OCI-M2 (cell line): ENCODE measurements at regions not wholly inside any gene's neighbourhood (a gene's known extent, or its start where the extent isn't known, plus 50 kb on each side); places are given as distances from the start of the nearest gene placed in this dataset.
"Not testable (repeated sequence)": the region's sequence is repeated elsewhere in the genome, so short reads cannot be mapped to it uniquely, and the experiment has no call there.

ENCODE experiments used
- DNase-seq: peaks from one replicate; lab custom pipeline; 2025; ENCODE audit not compliant: unreplicated experiment; lab: John Stamatoyannopoulos, UW

- no peak for DNase-seq
Observed at GRCh38 chr6:102832021-102832420, 1438.5 kb downstream of the GRIK2 start.

- no peak for DNase-seq
Observed at GRCh38 chr6:102820098-102820497, 1426.6 kb downstream of the GRIK2 start.

DNA sequence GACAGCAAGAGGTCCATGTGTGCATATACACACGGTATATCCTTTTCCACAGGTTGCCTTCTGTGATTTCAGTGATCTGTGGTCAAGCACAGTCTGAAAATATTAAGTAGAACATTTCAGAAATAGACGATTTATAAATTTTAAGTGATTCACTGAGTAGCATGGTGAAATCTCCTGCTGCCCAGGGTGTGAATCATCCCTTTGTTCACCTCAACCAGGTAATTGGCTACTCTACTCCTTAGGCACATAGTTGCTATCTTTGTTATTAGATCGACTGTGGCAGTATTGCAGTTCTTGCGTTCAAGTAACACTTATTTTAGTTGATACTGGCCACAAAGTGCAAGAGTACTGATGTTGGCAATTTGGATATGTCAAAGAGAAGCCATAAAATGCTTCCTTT is 1421.7 kb downstream of the GRIK2 start:
- no peak for DNase-seq

DNA sequence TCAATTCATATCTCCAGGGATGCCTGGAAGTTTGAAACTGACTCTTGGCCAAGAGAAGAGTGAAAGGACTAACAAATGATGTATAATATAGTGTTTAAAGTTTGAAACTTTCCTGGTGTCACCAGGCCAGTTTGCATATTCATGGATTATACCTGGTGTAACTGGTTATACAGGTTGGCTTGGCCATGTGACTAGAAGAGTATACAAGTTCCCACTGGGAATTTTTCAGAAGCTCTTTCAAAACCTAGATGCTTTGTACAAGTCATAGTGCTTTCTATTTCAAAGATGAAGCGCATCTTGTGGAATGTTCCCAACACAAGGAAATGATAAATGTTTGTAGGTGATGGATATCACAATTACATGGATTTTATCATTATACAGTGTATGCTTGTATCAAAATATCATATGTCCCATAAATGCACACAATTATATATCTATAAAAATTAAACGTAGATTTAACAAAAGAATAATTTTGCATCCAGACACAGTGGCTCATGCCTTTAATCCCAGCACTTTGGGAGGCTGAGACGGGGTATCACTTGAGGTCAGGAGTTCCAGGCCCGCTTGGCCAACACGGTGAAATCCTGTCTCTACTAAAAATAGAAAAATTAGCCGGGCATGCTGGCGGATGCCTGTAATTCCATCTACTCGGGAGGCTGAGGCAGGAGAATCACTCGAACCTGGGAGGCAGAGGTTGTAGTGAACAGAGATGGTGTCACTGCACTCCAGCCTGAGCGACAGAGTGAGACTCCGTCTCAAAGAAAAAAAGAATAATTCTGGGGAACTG is 1420.2 kb downstream of the GRIK2 start:
- DNase-seq = no peak

DNA sequence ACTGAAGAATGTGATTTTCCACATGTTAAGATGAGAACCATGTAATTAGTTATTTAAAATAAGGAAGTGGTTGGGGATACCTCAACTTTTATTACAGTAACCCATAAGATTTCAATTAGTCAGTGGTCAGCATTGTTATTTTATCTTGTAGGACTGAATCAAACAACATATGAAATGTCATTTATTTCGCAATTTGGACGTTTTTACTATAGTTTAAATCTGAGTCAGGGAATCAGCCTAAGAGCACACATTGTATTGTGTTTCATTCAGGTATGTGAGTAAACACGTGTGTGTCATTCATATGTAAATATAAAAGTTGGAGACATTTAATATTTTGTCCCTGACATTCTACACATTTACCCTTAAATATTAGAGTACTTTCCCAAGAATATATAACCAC is 1418.7 kb downstream of the GRIK2 start:
- DNase-seq = no peak

- not testable (repeated sequence) for DNase-seq
Observed at GRCh38 chr6:102808944-102809505, 1415.5 kb downstream of the GRIK2 start.

DNA sequence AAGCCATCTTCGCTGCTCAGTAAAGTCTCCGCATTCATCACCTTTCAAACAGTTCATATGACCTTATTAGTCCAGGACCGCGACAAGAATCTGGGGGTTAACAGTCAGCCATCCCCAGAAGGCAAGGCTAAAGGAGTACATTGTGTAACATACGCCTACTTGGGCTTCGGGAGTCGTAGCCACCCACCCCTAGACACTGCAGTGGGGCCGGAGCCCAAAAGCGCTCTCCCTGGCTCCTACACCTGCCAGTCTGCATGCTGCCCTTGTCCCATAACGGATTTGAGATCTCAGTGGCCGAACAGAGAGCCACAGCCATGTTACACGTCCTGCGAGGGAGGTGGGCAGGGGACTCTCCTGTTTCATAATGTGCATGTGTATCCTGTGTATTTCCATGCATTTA is 1405.5 kb downstream of the GRIK2 start:
- no peak for DNase-seq

DNA sequence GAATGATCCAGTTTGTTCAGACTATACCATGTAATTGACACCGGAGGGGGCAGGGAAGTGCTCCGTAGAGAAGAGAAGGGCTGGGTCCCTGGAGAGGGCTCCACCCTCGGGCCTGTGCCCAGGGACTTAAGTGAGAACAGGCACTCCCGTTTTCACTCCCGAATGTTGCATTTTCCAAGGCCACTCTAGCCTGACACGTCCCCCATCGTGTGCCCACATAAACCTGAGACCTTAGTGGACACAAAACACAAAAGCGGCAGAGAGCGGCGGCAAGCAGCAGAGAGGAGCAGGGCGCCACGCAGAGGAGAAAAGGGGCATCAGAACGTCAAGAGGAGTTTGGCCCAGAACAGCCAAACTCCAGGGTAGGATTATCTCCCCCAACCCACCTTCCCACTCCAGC is 1405.1 kb downstream of the GRIK2 start:
- DNase-seq = no peak

DNA sequence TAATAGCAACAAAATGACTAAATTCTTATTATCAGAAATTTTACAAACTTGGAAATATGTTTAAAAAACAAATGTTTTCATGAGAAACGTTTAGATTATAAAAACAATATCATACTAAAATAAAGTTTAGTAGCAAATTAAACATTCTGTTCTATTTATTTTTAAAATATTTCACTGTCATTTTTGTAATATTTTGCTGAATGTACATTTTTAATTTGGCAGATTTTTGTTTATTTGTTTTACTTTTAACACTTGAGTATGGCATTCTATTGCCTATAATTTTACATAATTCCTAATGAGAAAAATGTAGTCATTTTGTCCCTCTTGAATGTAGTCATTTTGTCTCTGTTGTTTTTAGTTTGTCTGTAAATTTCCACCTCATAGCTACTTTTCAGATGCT is 1400.2 kb downstream of the GRIK2 start:
- no peak for DNase-seq

- DNase-seq = no peak
Observed at GRCh38 chr6:102774326-102774725, 1380.8 kb downstream of the GRIK2 start.

GRCh38 chr6:102773636-102774035 is 1380.1 kb downstream of the GRIK2 start:
- DNase-seq = no peak

GRCh38 chr6:102766963-102767362 is 1373.5 kb downstream of the GRIK2 start:
- no peak for DNase-seq

DNA sequence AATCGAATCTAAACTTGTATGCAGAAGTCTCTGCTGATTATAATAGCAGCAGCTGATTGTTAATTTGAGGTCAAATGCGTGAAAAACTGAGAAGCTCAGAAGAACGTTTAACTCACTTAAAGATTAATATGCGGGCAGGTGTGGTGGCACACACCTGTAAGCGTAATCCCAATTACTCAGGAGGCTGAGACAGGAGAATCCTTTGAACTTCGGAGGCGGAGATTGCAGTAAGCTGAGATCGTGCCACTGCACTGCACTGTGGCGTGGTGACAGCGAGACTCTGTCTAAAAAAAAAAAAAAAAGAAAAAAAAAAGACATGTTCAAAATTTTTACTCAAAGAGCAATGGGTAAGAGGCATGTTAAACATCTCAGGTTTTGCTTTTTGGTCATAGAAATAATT is 1370.8 kb downstream of the GRIK2 start:
- DNase-seq = no peak

- no peak for DNase-seq
Observed at GRCh38 chr6:102763891-102764290, 1370.4 kb downstream of the GRIK2 start.

DNA sequence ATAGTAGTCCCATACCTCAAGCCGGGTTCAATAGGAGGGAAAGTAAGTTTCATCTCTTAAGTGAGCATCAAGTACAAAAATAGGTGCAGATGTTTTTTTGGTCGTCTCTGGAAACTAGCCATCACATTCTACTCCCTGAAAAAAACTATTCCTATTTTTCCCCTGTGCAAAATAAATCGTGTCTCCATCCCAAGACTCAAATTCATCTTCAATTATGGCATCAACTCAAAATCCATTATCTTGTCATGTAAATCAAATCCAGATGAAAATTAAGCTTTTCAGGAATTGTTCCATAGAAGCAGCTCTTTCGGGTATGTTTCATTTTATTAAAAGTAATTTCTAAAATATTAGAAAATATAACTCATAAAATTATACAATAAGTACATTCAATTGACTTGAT is 1368.4 kb downstream of the GRIK2 start:
- no peak for DNase-seq

- no peak for DNase-seq
Observed at GRCh38 chr6:102759415-102759814, 1365.9 kb downstream of the GRIK2 start.

DNA sequence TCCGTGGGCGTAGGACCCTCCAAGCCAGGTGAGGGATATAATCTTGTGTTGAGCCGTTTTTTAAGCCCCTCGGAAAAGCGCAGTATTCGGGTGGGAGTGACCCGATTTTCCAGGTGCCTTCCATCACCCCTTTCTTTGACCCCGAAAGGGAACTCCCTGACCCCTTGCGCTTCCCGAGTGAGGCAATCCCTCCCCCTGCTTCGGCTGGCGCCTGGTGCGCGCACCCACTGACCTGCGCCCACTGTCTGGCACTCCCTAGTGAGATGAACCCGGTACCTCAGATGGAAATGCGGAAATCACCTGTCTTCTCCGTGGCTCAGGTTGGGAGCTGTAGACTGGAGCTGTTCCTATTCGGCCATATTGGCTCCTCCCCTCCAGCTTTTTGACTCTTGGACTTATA is 1365.0 kb downstream of the GRIK2 start:
- not testable (repeated sequence) for DNase-seq

DNA sequence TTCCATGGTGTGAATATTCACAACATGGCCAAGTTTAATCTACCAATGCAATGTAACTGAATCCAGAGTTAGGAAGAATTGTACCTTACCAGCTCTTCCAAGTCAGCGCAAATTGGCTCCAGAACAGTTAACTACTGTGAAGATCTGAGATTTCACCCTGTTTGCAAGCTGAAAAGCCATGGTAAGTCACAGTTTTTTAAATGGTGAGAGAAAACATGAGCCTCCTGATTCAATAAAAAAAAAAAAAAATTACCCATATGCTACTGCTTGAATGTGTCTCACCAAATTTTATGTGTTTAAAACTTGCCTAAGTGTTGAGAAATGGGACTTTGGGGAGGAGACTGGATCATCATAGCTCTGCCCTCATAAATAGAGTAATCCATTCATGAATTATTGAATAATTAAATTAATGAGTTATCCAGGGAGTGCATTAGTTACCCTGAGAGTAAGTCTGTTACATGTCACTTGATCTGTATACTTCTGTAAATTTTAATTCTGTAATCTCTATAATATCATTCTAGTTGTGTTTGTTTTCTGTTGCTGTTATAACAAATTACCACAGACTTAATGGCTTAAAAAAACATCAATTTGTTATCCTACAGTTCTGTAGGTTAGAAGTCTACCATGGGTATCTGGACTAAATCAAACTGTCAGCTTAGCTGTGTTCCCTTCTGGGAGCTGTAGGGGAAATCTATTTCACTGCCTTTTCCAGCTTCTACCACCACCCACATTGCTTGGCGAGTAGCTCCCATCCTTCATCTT is 1355.9 kb downstream of the GRIK2 start:
- no peak for DNase-seq

DNA sequence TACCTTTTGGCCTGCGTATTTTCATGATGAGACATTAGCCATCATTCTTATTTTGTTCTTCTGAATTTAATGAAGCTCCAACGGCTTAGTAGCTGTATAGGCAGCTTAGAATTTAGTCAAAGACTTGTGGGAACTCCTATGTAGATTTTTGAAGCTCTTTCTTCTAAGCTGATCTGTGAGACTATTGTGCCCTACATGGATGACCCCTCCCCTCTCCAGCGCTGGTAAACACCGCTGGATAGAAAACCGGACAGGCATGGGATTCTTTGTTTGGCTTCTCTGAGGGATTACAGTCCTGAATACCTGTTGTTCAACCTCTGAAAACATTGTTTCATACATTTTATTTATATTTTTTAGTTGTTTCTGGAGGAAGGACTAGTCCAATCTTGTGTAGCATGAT is 1353.4 kb downstream of the GRIK2 start:
- DNase-seq = no peak

GRCh38 chr6:102742754-102743356 is 1349.3 kb downstream of the GRIK2 start:
- no peak for DNase-seq

- DNase-seq = no peak
Observed at GRCh38 chr6:102742028-102742427, 1348.5 kb downstream of the GRIK2 start.

DNA sequence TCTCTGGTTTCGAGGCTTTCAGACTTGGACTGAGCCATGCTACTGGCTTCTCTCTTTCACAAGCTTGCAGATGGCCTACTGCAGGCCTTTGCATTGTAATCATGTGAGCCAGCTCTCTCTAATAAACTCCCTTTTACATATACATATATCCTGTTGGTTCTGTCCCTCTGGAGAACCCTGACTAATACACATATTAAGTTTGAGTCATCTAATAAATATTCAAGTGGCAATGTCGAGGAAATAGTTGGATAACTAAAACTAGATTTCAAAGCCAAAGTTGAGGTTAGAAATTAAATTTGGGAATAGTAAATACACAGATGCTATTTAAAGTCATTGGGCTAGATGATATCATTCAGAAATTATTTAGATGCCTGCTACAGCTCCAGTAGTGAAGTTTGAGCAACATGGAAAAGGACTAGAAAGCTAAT is 1343.4 kb downstream of the GRIK2 start:
- no peak for DNase-seq
